Heart left ventricle (tissue), 13 donors: ENCODE measurements at regions not wholly inside any gene's neighbourhood (a gene's known extent, or its start where the extent isn't known, plus 50 kb on each side); places are given as distances from the start of the nearest gene placed in this dataset.

Experiments
- CTCF ChIP-seq, 12 donors: fragments of 200-600 bp; sonication (generic) in 4 of 12; IDR thresholded peaks; one replicate each; pipeline versions ENCODE4 v1.5.0 to v1.8.0; 2018 to 2022; ENCODE audit warnings: antibody characterized with exemption in 12 of 12, mild to moderate bottlenecking in 5 of 12
- POLR2A ChIP-seq, 2 donors: fragments of 450-650 bp; IDR thresholded peaks; one replicate each; pipeline ENCODE4 v1.6.1; 2017; ENCODE audit warnings: antibody characterized with exemption in 2 of 2, mild to moderate bottlenecking in 2 of 2, moderate library complexity in 2 of 2
- donor health status: ischemic (EF 13 %, LVEDD 7.1; RV severe dilation, severe dysfunction).
- donor health status: DM: no; HTN: yes; CAD: no.
- donor health status: DM: no; HTN: no; CAD: no.
- donor health status: ischemic (EF 25% LVEDD 6.9; RV normal size, moderate dysfunction).
- donor health status: ischemic (EF 25% LVEDD 5.7; RV mildly dilated, moderate dysfunction).
- donor health status: ischemic (EF 35%, LVEDD 5.7; RV mildly dilated, moderate dysfunction).
- donor health status: nonischemic (EF 11% LVEDD 7.7; RV severe dilation, severe dysfunction).
- donor health status: DM: yes; HTN: yes; CAD: no.
- donor health status: PGD.
- donor health status: ischemic (EF 29% LVEDD 5.4; RV normal size, mild dysfunction).
- donor health status: nonischemic (EF 23%, LVEDD 6.1; RV moderate dilation, normal function).

- TF ChIP-seq CTCF (IDR thresholded peaks at IDR 0.05): no peak
- no peak for TF ChIP-seq POLR2A (IDR thresholded peaks at IDR 0.05)
Measured at GRCh38 chr3:124439603-124440002, 290.6 kb upstream of the UMPS start.
